IMR-90 (cell line): ENCODE measurements at regions not wholly inside any gene's neighbourhood (a gene's known extent, or its start where the extent isn't known, plus 50 kb on each side); places are given as distances from the start of the nearest gene placed in this dataset.

Source experiments
- ATAC-seq: fragments of 200-7000 bp; cut with Tn5 transposase; 2 replicates; pipeline ENCODE4 v1.9.1; 2020; ENCODE audit warnings: low read depth, mild to moderate bottlenecking, moderate library complexity
- BruUV-seq: library from RNA; stranded (reverse); fragments of 400-500 nt; replicated peaks from 2 replicates; lab custom pipeline; 2021; lab: Mats Ljungman, UMichigan
- CTCF ChIA-PET: fragments of 300-600 bp; formaldehyde crosslinking; extraction: SDS; loops from one replicate; lab custom pipeline; 2021; ENCODE audit warnings: antibody characterized with exemption; lab: Yijun Ruan, JAX
- POLR2A ChIA-PET: fragments of 300-600 bp; sonication (Branson Sonifier 250); formaldehyde crosslinking; loops from one replicate; lab custom pipeline; 2022; ENCODE audit warnings: antibody characterized with exemption; ENCODE audit not compliant: unreplicated experiment; lab: Charles Lee
- DNase-seq: peaks from one replicate; pipeline ENCODE4 v3.0.0; 2013
- H2AFZ ChIP-seq: replicated peaks from 2 replicates; pipeline ENCODE3; 2013; ENCODE audit warnings: low read length, mild to moderate bottlenecking; ENCODE audit not compliant: poor library complexity
- H2AK5ac ChIP-seq: 2 replicates; pipeline ENCODE4 v1.6.1; 2013; ENCODE audit warnings: low read depth, low read length, inconsistent platforms
- H2AK9ac ChIP-seq: replicated peaks from 2 replicates; pipeline ENCODE3; 2013; ENCODE audit warnings: mild to moderate bottlenecking, low read depth, low read length, moderate library complexity; ENCODE audit not compliant: poor library complexity
- H2BK120ac ChIP-seq: 2 replicates; pipeline ENCODE4 v1.6.1; 2013; ENCODE audit warnings: low read depth, low read length, inconsistent platforms
- H2BK15ac ChIP-seq: 3 replicates; pipeline ENCODE4 v1.6.1; 2013; ENCODE audit warnings: low read depth, low read length, inconsistent platforms
- H2BK20ac ChIP-seq: 2 replicates; pipeline ENCODE4 v1.6.1; 2013; ENCODE audit warnings: low read depth, mild to moderate bottlenecking, inconsistent platforms, low read length, moderate library complexity
- H2BK5ac ChIP-seq: 2 replicates; pipeline ENCODE4 v1.6.1; 2013; ENCODE audit warnings: mild to moderate bottlenecking, low read depth, low read length, inconsistent platforms; ENCODE audit not compliant: poor library complexity, severe bottlenecking
- H3K14ac ChIP-seq: replicated peaks from 2 replicates; pipeline ENCODE4 v1.6.1; 2013; ENCODE audit warnings: low read depth, low read length, inconsistent platforms
- H3K18ac ChIP-seq: 2 replicates; pipeline ENCODE4 v1.6.1; 2013; ENCODE audit warnings: low read depth, low read length, control low read depth
- H3K23ac ChIP-seq: 2 replicates; pipeline ENCODE4 v1.6.1; 2013; ENCODE audit warnings: low read depth, low read length, inconsistent platforms
- H3K27ac ChIP-seq: 2 replicates; pipeline ENCODE4 v1.5.1; 2013; ENCODE audit warnings: mild to moderate bottlenecking, control low read depth, low read length; ENCODE audit not compliant: insufficient read depth
- H3K27me3 ChIP-seq: 2 replicates; pipeline ENCODE4 v1.6.1; 2013; ENCODE audit warnings: low read length; ENCODE audit not compliant: control insufficient read depth, insufficient read depth
- H3K36me3 ChIP-seq: 2 replicates; pipeline ENCODE4 v1.6.1; 2013; ENCODE audit warnings: low read length, mixed read lengths; ENCODE audit not compliant: control insufficient read depth, insufficient read depth
- H3K4ac ChIP-seq: 2 replicates; pipeline ENCODE4 v1.6.1; 2013; ENCODE audit warnings: low read depth, low read length, inconsistent platforms
- H3K4me1 ChIP-seq: 2 replicates; pipeline ENCODE4 v1.6.1; 2013; ENCODE audit warnings: low read length, mixed read lengths; ENCODE audit not compliant: control insufficient read depth, insufficient read depth
- H3K4me2 ChIP-seq: 2 replicates; pipeline ENCODE4 v1.6.1; 2013; ENCODE audit warnings: low read depth, mild to moderate bottlenecking, control low read depth, low read length, moderate library complexity
- H3K4me3 ChIP-seq: 2 replicates; pipeline ENCODE4 v1.5.1; 2013; ENCODE audit warnings: low read depth, mild to moderate bottlenecking, control low read depth, low read length, moderate library complexity; ENCODE audit not compliant: insufficient read depth
- H3K56ac ChIP-seq: 2 replicates; pipeline ENCODE4 v1.6.1; 2013; ENCODE audit warnings: low read length, inconsistent platforms; ENCODE audit not compliant: insufficient read depth; ENCODE audit errors: extremely low read depth
- H3K79me1 ChIP-seq, 2 experiments: 2 replicates each; pipeline ENCODE4 v1.6.1; 2013; ENCODE audit warnings: low read length in 2 of 2, inconsistent platforms in 1 of 2, low read depth in 1 of 2
- H3K9ac ChIP-seq: 2 replicates; pipeline ENCODE4 v1.6.1; 2013; ENCODE audit warnings: low read depth, low read length, control low read depth
- H3K9me1 ChIP-seq: 2 replicates; pipeline ENCODE4 v1.6.1; 2013; ENCODE audit warnings: low read length, inconsistent platforms; ENCODE audit not compliant: insufficient read depth
- H3K9me3 ChIP-seq: 2 replicates; pipeline ENCODE4 v1.6.1; 2013; ENCODE audit warnings: low read length; ENCODE audit not compliant: control insufficient read depth, insufficient read depth
- H4K20me1 ChIP-seq: 2 replicates; pipeline ENCODE4 v1.6.1; 2013; ENCODE audit warnings: low read length, inconsistent platforms; ENCODE audit not compliant: insufficient read depth
- H4K5ac ChIP-seq: 2 replicates; pipeline ENCODE4 v1.6.1; 2013; ENCODE audit warnings: mild to moderate bottlenecking, low read depth, low read length, control low read depth
- H4K8ac ChIP-seq, 2 experiments: 2 replicates each; pipeline ENCODE4 v1.6.1; 2013; ENCODE audit warnings: low read depth in 2 of 2, low read length in 2 of 2, control low read depth in 1 of 2, inconsistent platforms in 1 of 2
- H4K91ac ChIP-seq: 2 replicates; pipeline ENCODE4 v1.6.1; 2013; ENCODE audit warnings: low read depth, low read length, inconsistent platforms; ENCODE audit not compliant: insufficient read depth
- BHLHE40 ChIP-seq: fragments of 150-350 bp; IDR thresholded peaks from 2 replicates; pipeline ENCODE4 v1.6.1; 2016; ENCODE audit warnings: mild to moderate bottlenecking, low read depth, low read length
- CEBPB ChIP-seq: IDR thresholded peaks from 2 replicates; pipeline ENCODE4 v1.6.1; 2012; ENCODE audit warnings: low read depth, low read length, improper control_type of control experiment
- CHD1 ChIP-seq: IDR thresholded peaks from 2 replicates; pipeline ENCODE4 v1.6.1; 2012; ENCODE audit warnings: low read depth, low read length, improper control_type of control experiment
- FOS ChIP-seq: fragments of 150-350 bp; IDR thresholded peaks from 2 replicates; pipeline ENCODE4 v1.6.1; 2016; ENCODE audit warnings: low read depth, low read length
- MAFK ChIP-seq: IDR thresholded peaks from 2 replicates; pipeline ENCODE4 v1.6.1; 2012; ENCODE audit warnings: low read depth, low read length, improper control_type of control experiment
- MAZ ChIP-seq: IDR thresholded peaks from 2 replicates; pipeline ENCODE4 v1.6.1; 2012; ENCODE audit warnings: low read depth, mild to moderate bottlenecking, low read length, improper control_type of control experiment, moderate library complexity, borderline replicate concordance
- MXI1 ChIP-seq: IDR thresholded peaks from 2 replicates; pipeline ENCODE4 v1.6.1; 2012; ENCODE audit warnings: low read depth, mild to moderate bottlenecking, low read length, moderate library complexity, borderline replicate concordance
- NFE2L2 ChIP-seq: fragments of 150-350 bp; IDR thresholded peaks from 2 replicates; pipeline ENCODE4 v1.6.1; 2016; ENCODE audit warnings: low read depth, mild to moderate bottlenecking, low read length
- POLR2A ChIP-seq: IDR thresholded peaks from 2 replicates; pipeline ENCODE4 v1.6.1; 2012; ENCODE audit warnings: mild to moderate bottlenecking, low read depth, low read length
- RAD21 ChIP-seq: IDR thresholded peaks from 2 replicates; pipeline ENCODE4 v1.6.1; 2012; ENCODE audit warnings: low read length, improper control_type of control experiment
- RCOR1 ChIP-seq: IDR thresholded peaks from 2 replicates; pipeline ENCODE4 v1.6.1; 2012; ENCODE audit warnings: mild to moderate bottlenecking, low read length, improper control_type of control experiment; ENCODE audit not compliant: insufficient replicate concordance
- RFX5 ChIP-seq: IDR thresholded peaks from 2 replicates; pipeline ENCODE4 v1.8.0; 2012; ENCODE audit warnings: low read depth, mild to moderate bottlenecking, low read length, moderate library complexity
- SMC3 ChIP-seq: fragments of 150-350 bp; IDR thresholded peaks from 2 replicates; pipeline ENCODE4 v1.6.1; 2016; ENCODE audit warnings: low read depth, mild to moderate bottlenecking, antibody characterized with exemption, low read length, moderate library complexity
- WGBS, 2 experiments: methylation state at CpG; one replicate each; pipeline versions ENCODE4 v1.1.5 to v1.1.7; 2013; ENCODE audit warnings: missing lambda C conversion rate in 2 of 2; ENCODE audit not compliant: insufficient read length in 1 of 2; ENCODE audit errors: extremely low coverage in 2 of 2; 5-methylcytosine and 5-hydroxymethylcytosine counted together
- dilution Hi-C: fragments of 300-500 bp; cut with HindIII; formaldehyde crosslinking; loops from one replicate; pipeline ENCODE4 v1.14.3; 2018; ENCODE audit warnings: low sequenced_read_pairs; ENCODE audit not compliant: unreplicated experiment
- in situ Hi-C: fragments of 300-500 bp; cut with MboI; formaldehyde crosslinking; loops from 3 replicates; pipeline ENCODE4 v1.14.3; 2019; ENCODE audit warnings: low sequenced_read_pairs, inconsistent platforms, mixed read lengths
- intact Hi-C: fragments of 100-400 bp; cut with micrococcal nuclease; formaldehyde crosslinking; loops from 2 replicates; pipeline ENCODE4 v1.10.0; 2022
- TF ChIP-seq, protein P1 (sequence below): conservative IDR thresholded peaks from 2 replicates; pipeline ENCODE4 v1.5.1; 2012; ENCODE audit warnings: mild to moderate bottlenecking, low read depth, low read length, improper control_type of control experiment
- TF ChIP-seq, protein P2 (sequence below): fragments of 150-350 bp; IDR thresholded peaks from 2 replicates; pipeline ENCODE4 v1.6.1; 2016; ENCODE audit warnings: low read depth, mild to moderate bottlenecking, low read length, moderate library complexity, borderline replicate concordance
- TF ChIP-seq, protein P3 (sequence below): fragments of 150-350 bp; IDR thresholded peaks from 2 replicates; pipeline ENCODE4 v1.6.1; 2017; ENCODE audit warnings: mild to moderate bottlenecking, antibody characterized with exemption, low read length, low read depth

DNA sequence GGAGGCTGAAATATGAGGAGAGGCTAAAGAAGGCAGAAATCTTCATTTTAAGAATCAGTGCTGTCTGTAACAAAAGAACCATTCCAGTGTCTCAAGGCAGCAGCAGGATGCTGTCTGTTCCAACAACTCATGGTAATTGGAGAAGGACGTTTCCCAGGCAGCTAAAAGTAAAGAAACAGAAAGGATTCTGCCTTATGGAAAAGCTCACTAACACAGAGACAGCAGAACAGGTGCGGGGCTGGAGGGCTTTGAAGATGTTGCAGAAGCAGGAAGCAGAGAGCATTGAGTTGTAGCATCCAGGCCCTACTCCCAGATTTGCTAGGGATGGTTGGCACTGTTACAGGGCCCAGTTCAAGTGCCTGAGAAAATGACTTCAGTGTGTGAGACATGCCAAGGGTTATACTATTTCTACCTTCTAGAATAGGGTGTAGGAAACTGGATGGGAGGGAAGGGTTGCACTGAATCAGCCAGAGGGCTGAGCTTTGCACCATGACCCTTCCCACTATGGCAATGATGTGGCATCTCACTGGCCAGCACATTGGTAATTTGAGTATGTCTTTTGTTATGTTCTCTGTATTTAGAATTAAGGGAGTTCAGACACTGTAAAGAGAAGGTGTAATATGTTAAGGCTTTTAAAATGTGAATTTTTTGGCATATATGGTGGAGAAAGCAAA lies 160.0 kb upstream of the FBXO33 start:
- WGBS, 2 experiments, result no CpG with 5 or more reads among the region's 2 CpGs
- no peak overlapping the region for H2AFZ ChIP-seq
- no peaks in the 10 kb centered on the region for H3K4me1 ChIP-seq
- no peak overlapping the region for H2BK5ac ChIP-seq
- no peak overlapping the region for H3K14ac ChIP-seq
- no peak overlapping the region for H2BK15ac ChIP-seq
- CTCF ChIA-PET, result no interaction called here
- H2AK5ac ChIP-seq, result no peak overlapping the region
- no peak overlapping the region for H3K23ac ChIP-seq
- H3K36me3 ChIP-seq, result no peaks in the 10 kb centered on the region
- dilution Hi-C loops, result no loop called here
- POLR2A ChIA-PET, result no interaction called here
- no peak overlapping the region for H3K4me3 ChIP-seq
- TF ChIP-seq SMC3 (no peak), CHD1 (no peak), POLR2A (no peak), RCOR1 (no peak), FOS (no peak), CEBPB (no peak), NFE2L2 (no peak), BHLHE40 (no peak), RAD21 (no peak), RFX5 (no peak), MAFK (no peak), MAZ (no peak), MXI1 (no peak)
- TF ChIP-seq, protein P1, sequence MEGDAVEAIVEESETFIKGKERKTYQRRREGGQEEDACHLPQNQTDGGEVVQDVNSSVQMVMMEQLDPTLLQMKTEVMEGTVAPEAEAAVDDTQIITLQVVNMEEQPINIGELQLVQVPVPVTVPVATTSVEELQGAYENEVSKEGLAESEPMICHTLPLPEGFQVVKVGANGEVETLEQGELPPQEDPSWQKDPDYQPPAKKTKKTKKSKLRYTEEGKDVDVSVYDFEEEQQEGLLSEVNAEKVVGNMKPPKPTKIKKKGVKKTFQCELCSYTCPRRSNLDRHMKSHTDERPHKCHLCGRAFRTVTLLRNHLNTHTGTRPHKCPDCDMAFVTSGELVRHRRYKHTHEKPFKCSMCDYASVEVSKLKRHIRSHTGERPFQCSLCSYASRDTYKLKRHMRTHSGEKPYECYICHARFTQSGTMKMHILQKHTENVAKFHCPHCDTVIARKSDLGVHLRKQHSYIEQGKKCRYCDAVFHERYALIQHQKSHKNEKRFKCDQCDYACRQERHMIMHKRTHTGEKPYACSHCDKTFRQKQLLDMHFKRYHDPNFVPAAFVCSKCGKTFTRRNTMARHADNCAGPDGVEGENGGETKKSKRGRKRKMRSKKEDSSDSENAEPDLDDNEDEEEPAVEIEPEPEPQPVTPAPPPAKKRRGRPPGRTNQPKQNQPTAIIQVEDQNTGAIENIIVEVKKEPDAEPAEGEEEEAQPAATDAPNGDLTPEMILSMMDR, result no peak
- TF ChIP-seq, protein P2, sequence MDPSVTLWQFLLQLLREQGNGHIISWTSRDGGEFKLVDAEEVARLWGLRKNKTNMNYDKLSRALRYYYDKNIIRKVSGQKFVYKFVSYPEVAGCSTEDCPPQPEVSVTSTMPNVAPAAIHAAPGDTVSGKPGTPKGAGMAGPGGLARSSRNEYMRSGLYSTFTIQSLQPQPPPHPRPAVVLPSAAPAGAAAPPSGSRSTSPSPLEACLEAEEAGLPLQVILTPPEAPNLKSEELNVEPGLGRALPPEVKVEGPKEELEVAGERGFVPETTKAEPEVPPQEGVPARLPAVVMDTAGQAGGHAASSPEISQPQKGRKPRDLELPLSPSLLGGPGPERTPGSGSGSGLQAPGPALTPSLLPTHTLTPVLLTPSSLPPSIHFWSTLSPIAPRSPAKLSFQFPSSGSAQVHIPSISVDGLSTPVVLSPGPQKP, result no peak
- TF ChIP-seq, protein P3, sequence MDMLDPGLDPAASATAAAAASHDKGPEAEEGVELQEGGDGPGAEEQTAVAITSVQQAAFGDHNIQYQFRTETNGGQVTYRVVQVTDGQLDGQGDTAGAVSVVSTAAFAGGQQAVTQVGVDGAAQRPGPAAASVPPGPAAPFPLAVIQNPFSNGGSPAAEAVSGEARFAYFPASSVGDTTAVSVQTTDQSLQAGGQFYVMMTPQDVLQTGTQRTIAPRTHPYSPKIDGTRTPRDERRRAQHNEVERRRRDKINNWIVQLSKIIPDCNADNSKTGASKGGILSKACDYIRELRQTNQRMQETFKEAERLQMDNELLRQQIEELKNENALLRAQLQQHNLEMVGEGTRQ, result no peak
- intact Hi-C loops, result no loop called here
- H4K5ac ChIP-seq, result no peak overlapping the region
- DNase-seq (no peak), ATAC-seq (no peak)
- peaks cover 9% of the 10 kb centered on the region for H3K9me3 ChIP-seq
- H3K27ac ChIP-seq, result no peak overlapping the region
- no peak overlapping the region for H2AK9ac ChIP-seq
- H3K27me3 ChIP-seq, result no peaks in the 10 kb centered on the region
- H3K4ac ChIP-seq, result no peak overlapping the region
- H4K20me1 ChIP-seq, result no peaks in the 10 kb centered on the region
- H3K9ac ChIP-seq, result no peak overlapping the region
- no peaks in the 10 kb centered on the region for H3K79me1 ChIP-seq
- H2BK120ac ChIP-seq, result no peak overlapping the region
- H4K91ac ChIP-seq, result no peak overlapping the region
- no TSS peak for BruUV-seq
- no peak overlapping the region for H2BK20ac ChIP-seq
- no peak overlapping the region for H3K56ac ChIP-seq
- H3K9me1 ChIP-seq, result no peaks in the 10 kb centered on the region
- in situ Hi-C loops, result no loop called here
- no peak overlapping the region for H4K8ac ChIP-seq
- no peak overlapping the region for H3K18ac ChIP-seq
- no peak overlapping the region for H3K4me2 ChIP-seq
